Esophagus muscularis mucosa (tissue), 3 donors: ENCODE measurements at regions not wholly inside any gene's neighbourhood (a gene's known extent, or its start where the extent isn't known, plus 50 kb on each side); places are given as distances from the start of the nearest gene placed in this dataset.

Experiments
- POLR2A ChIP-seq: fragments of 450-650 bp; IDR thresholded peaks from one replicate; pipeline ENCODE4 v1.6.1; 2017; ENCODE audit warnings: antibody characterized with exemption, moderate library complexity, mild to moderate bottlenecking, low read depth
- POLR2AphosphoS5 ChIP-seq, 2 donors: sonication (generic); formaldehyde crosslinking; IDR thresholded peaks; one replicate each; pipeline ENCODE4 v1.6.1; 2017; ENCODE audit warnings: antibody characterized with exemption in 2 of 2
- TF ChIP-seq, protein P1 (sequence below), 3 experiments: fragments of 200-600 bp in 2 of 3; fragments of 450-650 bp in 1 of 3; sonication (generic) in 2 of 3; IDR thresholded peaks; one replicate each; pipeline ENCODE4 v1.5.1; 2017 to 2019; ENCODE audit warnings: antibody characterized with exemption in 3 of 3, mild to moderate bottlenecking in 2 of 3, moderate library complexity in 1 of 3

DNA sequence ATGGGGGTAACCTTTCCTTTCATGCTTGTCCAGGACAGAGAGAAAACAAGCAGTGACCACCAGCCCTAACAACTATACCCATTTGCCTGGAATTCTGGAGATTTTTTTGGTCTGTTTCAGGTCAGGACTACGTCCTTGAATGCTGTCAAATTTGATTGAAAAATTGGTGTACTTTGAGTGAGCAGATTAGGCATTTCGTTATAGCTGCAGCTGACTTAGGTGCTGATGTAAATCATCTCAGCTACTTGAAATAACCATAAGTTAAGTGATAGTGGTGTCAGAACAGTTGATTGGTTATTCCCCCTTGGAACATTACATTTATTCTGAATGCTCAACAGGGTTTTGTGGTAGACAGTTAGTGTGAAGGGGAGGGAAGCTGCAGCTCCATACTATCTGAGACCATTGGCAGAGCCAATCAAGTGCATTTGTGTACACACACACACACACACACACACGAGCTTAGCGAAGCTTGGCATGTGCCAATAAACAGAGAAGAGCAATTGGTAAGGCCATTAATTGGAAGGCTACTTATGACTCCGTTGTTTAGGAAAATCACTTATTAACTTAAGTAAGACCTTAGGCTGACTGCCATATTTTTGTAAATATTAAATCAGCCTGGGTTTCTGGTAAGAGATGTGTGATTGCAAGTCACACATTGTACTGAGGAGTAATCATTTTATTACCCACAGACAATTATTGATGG is 447.8 kb downstream of the MFSD1 start:
- TF ChIP-seq, protein P1, sequence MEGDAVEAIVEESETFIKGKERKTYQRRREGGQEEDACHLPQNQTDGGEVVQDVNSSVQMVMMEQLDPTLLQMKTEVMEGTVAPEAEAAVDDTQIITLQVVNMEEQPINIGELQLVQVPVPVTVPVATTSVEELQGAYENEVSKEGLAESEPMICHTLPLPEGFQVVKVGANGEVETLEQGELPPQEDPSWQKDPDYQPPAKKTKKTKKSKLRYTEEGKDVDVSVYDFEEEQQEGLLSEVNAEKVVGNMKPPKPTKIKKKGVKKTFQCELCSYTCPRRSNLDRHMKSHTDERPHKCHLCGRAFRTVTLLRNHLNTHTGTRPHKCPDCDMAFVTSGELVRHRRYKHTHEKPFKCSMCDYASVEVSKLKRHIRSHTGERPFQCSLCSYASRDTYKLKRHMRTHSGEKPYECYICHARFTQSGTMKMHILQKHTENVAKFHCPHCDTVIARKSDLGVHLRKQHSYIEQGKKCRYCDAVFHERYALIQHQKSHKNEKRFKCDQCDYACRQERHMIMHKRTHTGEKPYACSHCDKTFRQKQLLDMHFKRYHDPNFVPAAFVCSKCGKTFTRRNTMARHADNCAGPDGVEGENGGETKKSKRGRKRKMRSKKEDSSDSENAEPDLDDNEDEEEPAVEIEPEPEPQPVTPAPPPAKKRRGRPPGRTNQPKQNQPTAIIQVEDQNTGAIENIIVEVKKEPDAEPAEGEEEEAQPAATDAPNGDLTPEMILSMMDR (IDR thresholded peaks at IDR 0.05) = no peak
- TF ChIP-seq POLR2AphosphoS5 (IDR thresholded peaks at IDR 0.05) (no peak), POLR2A (no peak)
